ENCODE measurements at regions not wholly inside any gene's neighbourhood (a gene's known extent, or its start where the extent isn't known, plus 50 kb on each side); places are given as distances from the start of the nearest gene placed in this dataset.

DNA sequence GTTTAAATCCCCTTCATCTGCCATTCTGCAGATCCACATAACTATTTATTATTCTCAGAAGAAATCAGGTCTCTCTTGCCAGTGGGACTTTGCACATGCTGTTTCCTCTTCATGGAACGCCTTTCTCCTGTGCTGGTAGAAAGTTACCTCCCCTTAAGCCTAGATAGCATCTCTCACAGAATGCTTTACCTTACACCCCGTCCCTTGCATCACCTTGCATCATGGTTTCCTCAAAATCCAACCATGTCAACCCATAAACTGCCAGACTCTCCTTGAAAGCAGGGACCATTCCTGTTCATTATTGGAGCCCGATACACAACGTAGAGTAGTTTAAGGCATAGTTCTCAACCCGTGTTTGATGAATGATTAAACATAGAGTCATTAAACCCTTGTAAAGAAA lies 396.2 kb upstream of the F9 start:
- CTCF ChIA-PET: interaction anchor here (0.8 kb wide), 1 partner anchor 8 kb away, joined by 3 read pairs; no protein-coding TSS in a partner anchor
- Mint-ChIP-seq H3K36me3 (no peaks in the 10 kb centered on the region), H3K4me1 (peaks cover 4% of the 10 kb centered on the region; the same call in 1 of the 2 replicates), H3K4me3 (no peak overlapping the region), H3K9me3 (no peaks in the 10 kb centered on the region), H3K27me3 (ENCODE audit: low read depth) (no peaks in the 10 kb centered on the region), H3K27ac (no peak overlapping the region)
- TF ChIP-seq SP1 (CRISPR knock-in tag; conservative IDR thresholded peaks at IDR 0.05): no peak
- TF ChIP-seq EMX1 (CRISPR knock-in tag; IDR thresholded peaks at IDR 0.05): no peak
- no peak for TF ChIP-seq ELF4 (CRISPR knock-in tag; IDR thresholded peaks at IDR 0.05; ENCODE audit: low read depth)
- no peak for TF ChIP-seq ETV6 (CRISPR knock-in tag; IDR thresholded peaks at IDR 0.05)
- no peak for TF ChIP-seq E2F5 (CRISPR knock-in tag; IDR thresholded peaks at IDR 0.05)
- no peak for TF ChIP-seq ZSCAN18 (CRISPR knock-in tag; IDR thresholded peaks at IDR 0.05)
- TF ChIP-seq NFYB (CRISPR knock-in tag; conservative IDR thresholded peaks at IDR 0.05; ENCODE audit: low read depth): no peak
- TF ChIP-seq ZNF263 (CRISPR knock-in tag; IDR thresholded peaks at IDR 0.05; ENCODE audit: low read depth): no peak
- TF ChIP-seq PRRX2 (CRISPR knock-in tag; IDR thresholded peaks at IDR 0.05): no peak
- TF ChIP-seq NFE2L1 (CRISPR knock-in tag; IDR thresholded peaks at IDR 0.05): no peak
- TF ChIP-seq SMAD4 (CRISPR knock-in tag; IDR thresholded peaks at IDR 0.05): no peak
- TF ChIP-seq, protein P1, sequence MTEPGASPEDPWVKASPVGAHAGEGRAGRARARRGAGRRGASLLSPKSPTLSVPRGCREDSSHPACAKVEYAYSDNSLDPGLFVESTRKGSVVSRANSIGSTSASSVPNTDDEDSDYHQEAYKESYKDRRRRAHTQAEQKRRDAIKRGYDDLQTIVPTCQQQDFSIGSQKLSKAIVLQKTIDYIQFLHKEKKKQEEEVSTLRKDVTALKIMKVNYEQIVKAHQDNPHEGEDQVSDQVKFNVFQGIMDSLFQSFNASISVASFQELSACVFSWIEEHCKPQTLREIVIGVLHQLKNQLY (CRISPR knock-in tag; IDR thresholded peaks at IDR 0.05): no peak
- TF ChIP-seq JUN (CRISPR knock-in tag; IDR thresholded peaks at IDR 0.05): no peak
- TF ChIP-seq KAT7 (CRISPR knock-in tag; IDR thresholded peaks at IDR 0.05; ENCODE audit: borderline replicate concordance): no peak
- TF ChIP-seq, protein P2, sequence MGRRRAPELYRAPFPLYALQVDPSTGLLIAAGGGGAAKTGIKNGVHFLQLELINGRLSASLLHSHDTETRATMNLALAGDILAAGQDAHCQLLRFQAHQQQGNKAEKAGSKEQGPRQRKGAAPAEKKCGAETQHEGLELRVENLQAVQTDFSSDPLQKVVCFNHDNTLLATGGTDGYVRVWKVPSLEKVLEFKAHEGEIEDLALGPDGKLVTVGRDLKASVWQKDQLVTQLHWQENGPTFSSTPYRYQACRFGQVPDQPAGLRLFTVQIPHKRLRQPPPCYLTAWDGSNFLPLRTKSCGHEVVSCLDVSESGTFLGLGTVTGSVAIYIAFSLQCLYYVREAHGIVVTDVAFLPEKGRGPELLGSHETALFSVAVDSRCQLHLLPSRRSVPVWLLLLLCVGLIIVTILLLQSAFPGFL (CRISPR knock-in tag; IDR thresholded peaks at IDR 0.05; ENCODE audit: borderline replicate concordance): no peak
- TF ChIP-seq, protein P3, sequence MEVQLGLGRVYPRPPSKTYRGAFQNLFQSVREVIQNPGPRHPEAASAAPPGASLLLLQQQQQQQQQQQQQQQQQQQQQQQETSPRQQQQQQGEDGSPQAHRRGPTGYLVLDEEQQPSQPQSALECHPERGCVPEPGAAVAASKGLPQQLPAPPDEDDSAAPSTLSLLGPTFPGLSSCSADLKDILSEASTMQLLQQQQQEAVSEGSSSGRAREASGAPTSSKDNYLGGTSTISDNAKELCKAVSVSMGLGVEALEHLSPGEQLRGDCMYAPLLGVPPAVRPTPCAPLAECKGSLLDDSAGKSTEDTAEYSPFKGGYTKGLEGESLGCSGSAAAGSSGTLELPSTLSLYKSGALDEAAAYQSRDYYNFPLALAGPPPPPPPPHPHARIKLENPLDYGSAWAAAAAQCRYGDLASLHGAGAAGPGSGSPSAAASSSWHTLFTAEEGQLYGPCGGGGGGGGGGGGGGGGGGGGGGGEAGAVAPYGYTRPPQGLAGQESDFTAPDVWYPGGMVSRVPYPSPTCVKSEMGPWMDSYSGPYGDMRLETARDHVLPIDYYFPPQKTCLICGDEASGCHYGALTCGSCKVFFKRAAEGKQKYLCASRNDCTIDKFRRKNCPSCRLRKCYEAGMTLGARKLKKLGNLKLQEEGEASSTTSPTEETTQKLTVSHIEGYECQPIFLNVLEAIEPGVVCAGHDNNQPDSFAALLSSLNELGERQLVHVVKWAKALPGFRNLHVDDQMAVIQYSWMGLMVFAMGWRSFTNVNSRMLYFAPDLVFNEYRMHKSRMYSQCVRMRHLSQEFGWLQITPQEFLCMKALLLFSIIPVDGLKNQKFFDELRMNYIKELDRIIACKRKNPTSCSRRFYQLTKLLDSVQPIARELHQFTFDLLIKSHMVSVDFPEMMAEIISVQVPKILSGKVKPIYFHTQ (CRISPR knock-in tag; IDR thresholded peaks at IDR 0.05): no peak
- no peak for TF ChIP-seq GABPB1 (CRISPR knock-in tag; IDR thresholded peaks at IDR 0.05)
- no peak for TF ChIP-seq NR2C2 (CRISPR knock-in tag; IDR thresholded peaks at IDR 0.05)
- no peak for TF ChIP-seq FOXJ3 (CRISPR knock-in tag; IDR thresholded peaks at IDR 0.05; ENCODE audit: borderline replicate concordance)
- TF ChIP-seq, protein P4, sequence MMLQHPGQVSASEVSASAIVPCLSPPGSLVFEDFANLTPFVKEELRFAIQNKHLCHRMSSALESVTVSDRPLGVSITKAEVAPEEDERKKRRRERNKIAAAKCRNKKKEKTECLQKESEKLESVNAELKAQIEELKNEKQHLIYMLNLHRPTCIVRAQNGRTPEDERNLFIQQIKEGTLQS (CRISPR knock-in tag; conservative IDR thresholded peaks at IDR 0.05): no peak
- DNase-seq (ENCODE audit: low spot score) (no peak), ATAC-seq (no peak)
- POLR2A ChIA-PET: no interaction called here

DNA sequence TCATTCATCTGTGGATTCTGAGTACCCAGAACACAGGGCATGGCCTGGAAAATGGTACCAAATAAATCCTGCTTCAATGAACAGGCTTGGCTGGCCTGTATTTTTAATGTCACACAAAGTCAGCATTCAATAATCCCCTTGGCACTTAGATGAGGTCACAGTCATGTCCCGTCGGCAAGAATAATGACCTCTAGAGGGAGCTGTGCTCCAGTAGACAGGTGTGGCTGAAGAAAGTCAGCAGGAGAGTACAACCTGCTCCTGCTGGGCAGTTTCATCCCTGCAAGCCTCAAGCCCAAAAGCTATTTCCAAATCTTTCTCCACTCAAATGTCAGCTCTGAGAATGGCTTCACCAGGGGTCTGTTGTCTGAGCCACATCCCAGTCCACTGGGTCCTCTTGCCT lies 404.0 kb upstream of the F9 start:
- Mint-ChIP-seq H3K4me1 (peaks cover 16% of the 10 kb centered on the region), H3K36me3 (no peaks in the 10 kb centered on the region), H3K9me3 (peaks cover 13% of the 10 kb centered on the region), H3K27ac (no peak overlapping the region), H3K27me3 (ENCODE audit: low read depth) (peaks cover 28% of the 10 kb centered on the region), H3K4me3 (no peak overlapping the region)
- TF ChIP-seq ZNF121 (CRISPR knock-in tag; IDR thresholded peaks at IDR 0.05): 0 out of 2 replicates have a peak, but pooled peaks have one; percentile 34
- TF ChIP-seq GRHL2 (CRISPR knock-in tag; IDR thresholded peaks at IDR 0.05; ENCODE audit: insufficient replicate concordance, severe bottlenecking): no peak
- peak; percentile 50; the same call in 1 of the 2 replicates for TF ChIP-seq CTCF (IDR thresholded peaks at IDR 0.05)
- ATAC-seq (peak; percentile 92), DNase-seq (ENCODE audit: low spot score) (peak; percentile 37)
- CTCF ChIA-PET: interaction anchor here (0.6 to 1.4 kb wide), 12 partner anchors 8 to 433 kb away, joined by 3 to 7 read pairs (median 3); no protein-coding TSS in a partner anchor
- POLR2A ChIA-PET: no interaction called here

Data from WTC11 (cell line).